Suprapubic skin (tissue), 4 donors: ENCODE measurements at regions not wholly inside any gene's neighbourhood (a gene's known extent, or its start where the extent isn't known, plus 50 kb on each side); places are given as distances from the start of the nearest gene placed in this dataset.
"Not testable (repeated sequence)": the region's sequence is repeated elsewhere in the genome, so short reads cannot be mapped to it uniquely, and the experiment has no call there.

Experiments used
- EP300 ChIP-seq: sonication (generic); formaldehyde crosslinking; IDR thresholded peaks from one replicate; pipeline ENCODE4 v1.6.1; 2017; ENCODE audit warnings: antibody characterized with exemption
- POLR2A ChIP-seq, 2 donors: fragments of 450-650 bp; IDR thresholded peaks; one replicate each; pipeline ENCODE4 v1.6.1; 2017; ENCODE audit warnings: antibody characterized with exemption in 2 of 2, mild to moderate bottlenecking in 2 of 2, moderate library complexity in 2 of 2
- POLR2AphosphoS5 ChIP-seq, 3 donors: sonication (generic); formaldehyde crosslinking; IDR thresholded peaks; one replicate each; pipeline ENCODE4 v1.6.1; 2017; ENCODE audit warnings: antibody characterized with exemption in 3 of 3
- TF ChIP-seq, protein P1 (sequence below), 2 donors: fragments of 200-600 bp in 1 of 2; fragments of 450-650 bp in 1 of 2; sonication (generic) in 1 of 2; IDR thresholded peaks; one replicate each; pipeline ENCODE4 v1.5.1; 2016 to 2019; ENCODE audit warnings: antibody characterized with exemption in 2 of 2, mild to moderate bottlenecking in 1 of 2, moderate library complexity in 1 of 2

GRCh38 chr13:79836121-79836520, 355.2 kb downstream of the NDFIP2 start:
- TF ChIP-seq, protein P1, sequence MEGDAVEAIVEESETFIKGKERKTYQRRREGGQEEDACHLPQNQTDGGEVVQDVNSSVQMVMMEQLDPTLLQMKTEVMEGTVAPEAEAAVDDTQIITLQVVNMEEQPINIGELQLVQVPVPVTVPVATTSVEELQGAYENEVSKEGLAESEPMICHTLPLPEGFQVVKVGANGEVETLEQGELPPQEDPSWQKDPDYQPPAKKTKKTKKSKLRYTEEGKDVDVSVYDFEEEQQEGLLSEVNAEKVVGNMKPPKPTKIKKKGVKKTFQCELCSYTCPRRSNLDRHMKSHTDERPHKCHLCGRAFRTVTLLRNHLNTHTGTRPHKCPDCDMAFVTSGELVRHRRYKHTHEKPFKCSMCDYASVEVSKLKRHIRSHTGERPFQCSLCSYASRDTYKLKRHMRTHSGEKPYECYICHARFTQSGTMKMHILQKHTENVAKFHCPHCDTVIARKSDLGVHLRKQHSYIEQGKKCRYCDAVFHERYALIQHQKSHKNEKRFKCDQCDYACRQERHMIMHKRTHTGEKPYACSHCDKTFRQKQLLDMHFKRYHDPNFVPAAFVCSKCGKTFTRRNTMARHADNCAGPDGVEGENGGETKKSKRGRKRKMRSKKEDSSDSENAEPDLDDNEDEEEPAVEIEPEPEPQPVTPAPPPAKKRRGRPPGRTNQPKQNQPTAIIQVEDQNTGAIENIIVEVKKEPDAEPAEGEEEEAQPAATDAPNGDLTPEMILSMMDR (IDR thresholded peaks at IDR 0.05) = not testable (repeated sequence)
- TF ChIP-seq POLR2A (IDR thresholded peaks at IDR 0.05); POLR2AphosphoS5 (IDR thresholded peaks at IDR 0.05); EP300: not testable (repeated sequence)
